SK-N-SH (cell line): ENCODE measurements at regions not wholly inside any gene's neighbourhood (a gene's known extent, or its start where the extent isn't known, plus 50 kb on each side); places are given as distances from the start of the nearest gene placed in this dataset.

Experiments used
- CTCF ChIA-PET: fragments of 300-600, 350-600 bp; formaldehyde crosslinking; extraction: SDS; loops from one replicate; lab custom pipeline; 2021; lab: Yijun Ruan, JAX
- POLR2A ChIA-PET: fragments of 350-600 bp; sonication (Branson Sonifier 250); formaldehyde crosslinking; extraction: SDS; loops from one replicate; lab custom pipeline; 2020; ENCODE audit warnings: antibody characterized with exemption, inconsistent platforms; lab: Yijun Ruan, JAX
- DNase-seq: peaks from one replicate; pipeline ENCODE4 v3.0.0; 2012
- H2AFZ ChIP-seq: fragments of 200-600 bp; sonication (generic); 2 replicates; pipeline ENCODE4 v1.8.1; 2016; ENCODE audit warnings: antibody characterized with exemption, mild to moderate bottlenecking, low read depth
- H3F3A ChIP-seq: fragments of 200-600 bp; sonication (generic); replicated peaks from 2 replicates; pipeline ENCODE3; 2016; ENCODE audit warnings: antibody characterized with exemption, mild to moderate bottlenecking; ENCODE audit not compliant: insufficient read depth
- H3K27ac ChIP-seq, 2 experiments: fragments of 200-500 bp in 1 of 2; fragments of 200-600 bp in 1 of 2; sonication (Bioruptor generic) in 1 of 2; sonication (generic), shearing (Covaris generic) in 1 of 2; 2 replicates each; pipeline versions ENCODE4 v1.5.1 to v1.6.1; 2014 to 2016; ENCODE audit warnings: low read depth in 2 of 2, inconsistent platforms in 1 of 2, low read length in 1 of 2, mild to moderate bottlenecking in 1 of 2, mixed read lengths in 1 of 2
- H3K27me3 ChIP-seq: fragments of 200-600 bp; sonication (generic), shearing (Covaris generic); 2 replicates; pipeline ENCODE4 v1.6.1; 2016; ENCODE audit warnings: mixed run types; ENCODE audit not compliant: insufficient read depth
- H3K36me3 ChIP-seq, 2 experiments: fragments of 200-500 bp in 1 of 2; fragments of 200-600 bp in 1 of 2; sonication (Bioruptor generic) in 1 of 2; sonication (generic) in 1 of 2; replicated peaks in 1 of 2; 2 replicates each; pipeline versions ENCODE3 to v1.5.1; 2014 to 2016; ENCODE audit warnings: low read length in 1 of 2, mild to moderate bottlenecking in 1 of 2; ENCODE audit not compliant: insufficient read depth in 2 of 2, control insufficient read depth in 1 of 2
- H3K4me1 ChIP-seq, 2 experiments: fragments of 200-500 bp in 1 of 2; fragments of 200-600 bp in 1 of 2; sonication (Bioruptor generic) in 1 of 2; sonication (generic), shearing (Covaris generic) in 1 of 2; 2 replicates each; pipeline versions ENCODE4 v1.5.1 to v1.6.1; 2014 to 2016; ENCODE audit warnings: low read depth in 1 of 2, low read length in 1 of 2, mixed run types in 1 of 2; ENCODE audit not compliant: insufficient read depth in 2 of 2, control insufficient read depth in 1 of 2
- H3K4me2 ChIP-seq: fragments of 200-600 bp; sonication (generic), shearing (Covaris generic); 2 replicates; pipeline ENCODE4 v1.6.1; 2017; ENCODE audit warnings: mixed run types
- H3K4me3 ChIP-seq, 2 experiments: fragments of 200-500 bp in 1 of 2; fragments of 200-600 bp in 1 of 2; sonication (Bioruptor generic) in 1 of 2; sonication (generic), shearing (Covaris generic) in 1 of 2; 2 replicates each; pipeline versions ENCODE4 v1.5.1 to v1.8.1; 2014 to 2016; ENCODE audit warnings: low read depth in 2 of 2, inconsistent platforms in 1 of 2, low read length in 1 of 2, mild to moderate bottlenecking in 1 of 2, mixed read lengths in 1 of 2, moderate library complexity in 1 of 2
- H3K79me2 ChIP-seq: fragments of 200-600 bp; sonication (generic); 2 replicates; pipeline ENCODE4 v1.8.1; 2017; ENCODE audit warnings: mild to moderate bottlenecking; ENCODE audit not compliant: insufficient read depth
- H3K9ac ChIP-seq: fragments of 200-600 bp; sonication (generic); 2 replicates; pipeline ENCODE4 v1.6.1; 2017; ENCODE audit warnings: mixed run types
- H3K9me2 ChIP-seq: fragments of 200-600 bp; sonication (generic); 2 replicates; pipeline ENCODE4 v1.6.1; 2017; ENCODE audit warnings: mixed run types
- H3K9me3 ChIP-seq: fragments of 200-600 bp; sonication (generic); 2 replicates; pipeline ENCODE4 v1.6.1; 2017; ENCODE audit warnings: mixed run types, mild to moderate bottlenecking, moderate library complexity
- H4K20me1 ChIP-seq: fragments of 200-600 bp; sonication (generic); 2 replicates; pipeline ENCODE4 v1.6.1; 2017; ENCODE audit warnings: mild to moderate bottlenecking, mixed run types; ENCODE audit not compliant: insufficient read depth
- ELF1 ChIP-seq: IDR thresholded peaks from 2 replicates; pipeline ENCODE4 v1.4.0; 2012
- EP300 ChIP-seq, 2 experiments: IDR thresholded peaks; 2 replicates each; pipeline versions ENCODE4 v1.4.0 to v1.6.1; 2012; ENCODE audit warnings: borderline replicate concordance in 1 of 2, low read depth in 1 of 2, low read length in 1 of 2
- EZH2phosphoT487 ChIP-seq: fragments of 200-600 bp; sonication (generic); IDR thresholded peaks from 2 replicates; pipeline ENCODE4 v1.6.1; 2017; ENCODE audit warnings: low read depth, mixed run types, mild to moderate bottlenecking, antibody characterized with exemption, moderate library complexity, borderline replicate concordance
- FOXJ3 ChIP-seq: sonication (generic); formaldehyde crosslinking; IDR thresholded peaks from 2 replicates; pipeline ENCODE4 v1.5.1; 2020; ENCODE audit warnings: mild to moderate bottlenecking, missing genetic modification reagents
- MXI1 ChIP-seq: IDR thresholded peaks from 2 replicates; pipeline ENCODE4 v1.6.1; 2012; ENCODE audit warnings: mild to moderate bottlenecking, low read depth, low read length, improper control_type of control experiment
- NFIC ChIP-seq: IDR thresholded peaks from 2 replicates; pipeline ENCODE4 v1.4.0; 2012; ENCODE audit warnings: borderline replicate concordance
- RAD21 ChIP-seq: IDR thresholded peaks from 2 replicates; pipeline ENCODE4 v1.6.1; 2012; ENCODE audit warnings: mild to moderate bottlenecking, low read length
- RFX5 ChIP-seq: IDR thresholded peaks from 2 replicates; pipeline ENCODE4 v1.6.1; 2012; ENCODE audit warnings: mild to moderate bottlenecking, improper control_type of control experiment, low read length
- RXRA ChIP-seq: IDR thresholded peaks from 2 replicates; pipeline ENCODE4 v1.4.0; 2012; ENCODE audit warnings: low read depth, mild to moderate bottlenecking, borderline replicate concordance
- SIN3A ChIP-seq: IDR thresholded peaks from 2 replicates; pipeline ENCODE4 v1.6.1; 2012; ENCODE audit warnings: low read depth, mild to moderate bottlenecking, low read length, moderate library complexity, borderline replicate concordance
- TCF12 ChIP-seq: IDR thresholded peaks from 2 replicates; pipeline ENCODE4 v1.4.0; 2012
- YY1 ChIP-seq: IDR thresholded peaks from 2 replicates; pipeline ENCODE4 v1.4.0; 2012; ENCODE audit warnings: low read depth, mild to moderate bottlenecking
- WGBS: methylation state at CpG from one replicate; pipeline ENCODE4 v1.1.6; 2017; ENCODE audit warnings: low lambda C conversion rate; 5-methylcytosine and 5-hydroxymethylcytosine counted together
- TF ChIP-seq, protein P1 (sequence below): IDR thresholded peaks from 2 replicates; pipeline ENCODE4 v1.4.0; 2012; ENCODE audit warnings: low read depth, borderline replicate concordance
- TF ChIP-seq, protein P2 (sequence below): fragments of 150-350 bp; IDR thresholded peaks from 2 replicates; pipeline ENCODE4 v1.6.1; 2016; ENCODE audit warnings: mild to moderate bottlenecking, low read depth, low read length
- TF ChIP-seq, protein P3 (sequence below): fragments of 200-600 bp; sonication (generic); IDR thresholded peaks from 2 replicates; pipeline ENCODE4 v1.6.1; 2017; ENCODE audit warnings: antibody characterized with exemption, mild to moderate bottlenecking, moderate library complexity
- TF ChIP-seq, protein P4 (sequence below): IDR thresholded peaks from 2 replicates; pipeline ENCODE4; 2012

DNA sequence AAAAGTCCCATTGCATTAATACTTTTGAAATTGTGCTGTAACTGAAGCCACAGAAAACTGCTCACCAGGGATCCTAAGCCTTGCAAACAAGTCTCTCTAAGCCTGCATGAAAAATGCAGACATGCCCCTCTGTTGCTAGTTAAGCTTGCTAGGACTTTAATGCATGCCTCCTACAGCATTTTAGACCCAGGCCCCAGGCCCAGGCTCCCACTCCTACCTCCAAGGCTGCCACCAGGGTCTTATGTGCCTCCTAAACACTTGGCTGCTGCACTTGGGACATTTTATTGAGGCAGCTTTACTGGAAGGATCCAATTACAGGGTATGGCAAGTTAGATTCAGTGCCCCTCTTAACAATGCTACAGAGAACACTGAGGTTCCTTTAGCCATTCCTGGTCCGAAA lies 467.3 kb upstream of the CLINT1 start:
- TF ChIP-seq, protein P1, sequence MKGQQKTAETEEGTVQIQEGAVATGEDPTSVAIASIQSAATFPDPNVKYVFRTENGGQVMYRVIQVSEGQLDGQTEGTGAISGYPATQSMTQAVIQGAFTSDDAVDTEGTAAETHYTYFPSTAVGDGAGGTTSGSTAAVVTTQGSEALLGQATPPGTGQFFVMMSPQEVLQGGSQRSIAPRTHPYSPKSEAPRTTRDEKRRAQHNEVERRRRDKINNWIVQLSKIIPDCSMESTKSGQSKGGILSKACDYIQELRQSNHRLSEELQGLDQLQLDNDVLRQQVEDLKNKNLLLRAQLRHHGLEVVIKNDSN: no peak
- TF ChIP-seq YY1 (no peak), RFX5 (no peak), RXRA (no peak), MXI1 (no peak), ELF1 (no peak), NFIC (no peak), RAD21 (no peak), EP300 (IDR thresholded peaks at IDR 0.05; ENCODE audit: borderline replicate concordance in 1 of 2, low read depth in 1 of 2, low read length in 1 of 2) (no peak), EZH2phosphoT487 (no peak), TCF12 (no peak), FOXJ3 (CRISPR knock-in tag) (no peak), SIN3A (no peak)
- TF ChIP-seq, protein P2, sequence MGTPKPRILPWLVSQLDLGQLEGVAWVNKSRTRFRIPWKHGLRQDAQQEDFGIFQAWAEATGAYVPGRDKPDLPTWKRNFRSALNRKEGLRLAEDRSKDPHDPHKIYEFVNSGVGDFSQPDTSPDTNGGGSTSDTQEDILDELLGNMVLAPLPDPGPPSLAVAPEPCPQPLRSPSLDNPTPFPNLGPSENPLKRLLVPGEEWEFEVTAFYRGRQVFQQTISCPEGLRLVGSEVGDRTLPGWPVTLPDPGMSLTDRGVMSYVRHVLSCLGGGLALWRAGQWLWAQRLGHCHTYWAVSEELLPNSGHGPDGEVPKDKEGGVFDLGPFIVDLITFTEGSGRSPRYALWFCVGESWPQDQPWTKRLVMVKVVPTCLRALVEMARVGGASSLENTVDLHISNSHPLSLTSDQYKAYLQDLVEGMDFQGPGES: no peak
- TF ChIP-seq, protein P3, sequence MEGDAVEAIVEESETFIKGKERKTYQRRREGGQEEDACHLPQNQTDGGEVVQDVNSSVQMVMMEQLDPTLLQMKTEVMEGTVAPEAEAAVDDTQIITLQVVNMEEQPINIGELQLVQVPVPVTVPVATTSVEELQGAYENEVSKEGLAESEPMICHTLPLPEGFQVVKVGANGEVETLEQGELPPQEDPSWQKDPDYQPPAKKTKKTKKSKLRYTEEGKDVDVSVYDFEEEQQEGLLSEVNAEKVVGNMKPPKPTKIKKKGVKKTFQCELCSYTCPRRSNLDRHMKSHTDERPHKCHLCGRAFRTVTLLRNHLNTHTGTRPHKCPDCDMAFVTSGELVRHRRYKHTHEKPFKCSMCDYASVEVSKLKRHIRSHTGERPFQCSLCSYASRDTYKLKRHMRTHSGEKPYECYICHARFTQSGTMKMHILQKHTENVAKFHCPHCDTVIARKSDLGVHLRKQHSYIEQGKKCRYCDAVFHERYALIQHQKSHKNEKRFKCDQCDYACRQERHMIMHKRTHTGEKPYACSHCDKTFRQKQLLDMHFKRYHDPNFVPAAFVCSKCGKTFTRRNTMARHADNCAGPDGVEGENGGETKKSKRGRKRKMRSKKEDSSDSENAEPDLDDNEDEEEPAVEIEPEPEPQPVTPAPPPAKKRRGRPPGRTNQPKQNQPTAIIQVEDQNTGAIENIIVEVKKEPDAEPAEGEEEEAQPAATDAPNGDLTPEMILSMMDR: no peak
- TF ChIP-seq, protein P4, sequence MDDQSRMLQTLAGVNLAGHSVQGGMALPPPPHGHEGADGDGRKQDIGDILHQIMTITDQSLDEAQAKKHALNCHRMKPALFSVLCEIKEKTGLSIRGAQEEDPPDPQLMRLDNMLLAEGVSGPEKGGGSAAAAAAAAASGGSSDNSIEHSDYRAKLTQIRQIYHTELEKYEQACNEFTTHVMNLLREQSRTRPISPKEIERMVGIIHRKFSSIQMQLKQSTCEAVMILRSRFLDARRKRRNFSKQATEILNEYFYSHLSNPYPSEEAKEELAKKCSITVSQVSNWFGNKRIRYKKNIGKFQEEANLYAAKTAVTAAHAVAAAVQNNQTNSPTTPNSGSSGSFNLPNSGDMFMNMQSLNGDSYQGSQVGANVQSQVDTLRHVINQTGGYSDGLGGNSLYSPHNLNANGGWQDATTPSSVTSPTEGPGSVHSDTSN: no peak
- Histone ChIP-seq H3F3A (no peaks in the 10 kb centered on the region), H3K9ac (no peak overlapping the region), H3K9me2 (no peaks in the 10 kb centered on the region), H4K20me1 (no peaks in the 10 kb centered on the region), H3K27ac (no peak overlapping the region), H3K4me2 (no peak overlapping the region), H2AFZ (no peak overlapping the region), H3K9me3 (no peaks in the 10 kb centered on the region), H3K27me3 (no peaks in the 10 kb centered on the region), H3K4me1 (no peaks in the 10 kb centered on the region), H3K79me2 (no peaks in the 10 kb centered on the region), H3K36me3 (no peaks in the 10 kb centered on the region), H3K4me3 (no peak overlapping the region)
- DNase-seq: no peak
- 29% methylated on average over 1 of the region's 1 CpG for WGBS
- POLR2A ChIA-PET: no interaction called here
- CTCF ChIA-PET: no interaction called here
